NCI-H2029 (cell line): ENCODE measurements at regions not wholly inside any gene's neighbourhood (a gene's known extent, or its start where the extent isn't known, plus 50 kb on each side); places are given as distances from the start of the nearest gene placed in this dataset.

ENCODE experiments used
- DNase-seq: peaks from one replicate; lab custom pipeline; 2025; lab: John Stamatoyannopoulos, UW

- no peak for DNase-seq
These were observed 95.6 kb upstream of the SLC38A2 start for GRCh38 chr12:46468160-46468559.

GRCh38 chr12:46465307-46465706 is 92.7 kb upstream of the SLC38A2 start:
- DNase-seq, result no peak

- no peak for DNase-seq
These were observed 92.3 kb upstream of the SLC38A2 start for GRCh38 chr12:46464863-46465262.

GRCh38 chr12:46462641-46463355 is 90.2 kb upstream of the SLC38A2 start:
- no peak for DNase-seq

- no peak for DNase-seq
These were observed 89.5 kb upstream of the SLC38A2 start for GRCh38 chr12:46461907-46462640.

GRCh38 chr12:46461459-46461858 is 88.9 kb upstream of the SLC38A2 start:
- DNase-seq, result no peak

GRCh38 chr12:46460682-46461210 is 88.2 kb upstream of the SLC38A2 start:
- no peak for DNase-seq

GRCh38 chr12:46459861-46460545 is 87.4 kb upstream of the SLC38A2 start:
- DNase-seq, result no peak

- DNase-seq, result no peak
These were observed 86.5 kb upstream of the SLC38A2 start for GRCh38 chr12:46459111-46459510.

- DNase-seq, result no peak
These were observed 86.0 kb upstream of the SLC38A2 start for GRCh38 chr12:46458500-46459102.

- DNase-seq, result no peak
These were observed 85.4 kb upstream of the SLC38A2 start for GRCh38 chr12:46457958-46458357.

GRCh38 chr12:46456356-46457334 is 84.1 kb upstream of the SLC38A2 start:
- no peak for DNase-seq

- peak; percentile 49 for DNase-seq
These were observed 83.2 kb upstream of the SLC38A2 start for GRCh38 chr12:46455648-46456352.

- DNase-seq, result no peak
These were observed 82.4 kb upstream of the SLC38A2 start for GRCh38 chr12:46454981-46455380.

- DNase-seq, result no peak
These were observed 80.9 kb upstream of the SLC38A2 start for GRCh38 chr12:46453428-46453827.

GRCh38 chr12:46452776-46453175 is 80.2 kb upstream of the SLC38A2 start:
- DNase-seq, result no peak

- DNase-seq, result no peak
These were observed 79.6 kb upstream of the SLC38A2 start for GRCh38 chr12:46452061-46452615.

- DNase-seq, result no peak
These were observed 78.9 kb upstream of the SLC38A2 start for GRCh38 chr12:46451276-46452021.

- peak; percentile 5 for DNase-seq
These were observed 77.7 kb upstream of the SLC38A2 start for GRCh38 chr12:46450279-46450748.
